Left forelimb (tissue), 1 donor: ENCODE measurements at regions not wholly inside any gene's neighbourhood (a gene's known extent, or its start where the extent isn't known, plus 50 kb on each side); places are given as distances from the start of the nearest gene placed in this dataset.

Experiments used
- DNase-seq: peaks from one replicate; pipeline ENCODE4 v3.0.0-alpha.2; 2018; ENCODE audit warnings: low spot score

- no peak for DNase-seq
These were observed 268.0 kb downstream of the BMP7 start for GRCh38 chr20:56998438-56998837.

- no peak for DNase-seq
These were observed 265.9 kb downstream of the BMP7 start for GRCh38 chr20:57000441-57000968.

GRCh38 chr20:57001126-57001767 lies 265.2 kb downstream of the BMP7 start:
- DNase-seq, result no peak

- DNase-seq, result no peak
These were observed 264.3 kb downstream of the BMP7 start for GRCh38 chr20:57002066-57002570.

GRCh38 chr20:57003012-57003411 lies 263.4 kb downstream of the BMP7 start:
- DNase-seq, result no peak

- no peak for DNase-seq
These were observed 262.0 kb downstream of the BMP7 start for GRCh38 chr20:57004416-57004815.

GRCh38 chr20:57004951-57005933 lies 261.2 kb downstream of the BMP7 start:
- DNase-seq, result no peak

- no peak for DNase-seq
These were observed 259.9 kb downstream of the BMP7 start for GRCh38 chr20:57006411-57007170.

GRCh38 chr20:57007171-57007540 lies 259.3 kb downstream of the BMP7 start:
- no peak for DNase-seq

- DNase-seq, result no peak
These were observed 258.2 kb downstream of the BMP7 start for GRCh38 chr20:57008217-57008616.

GRCh38 chr20:57009355-57009754 lies 257.1 kb downstream of the BMP7 start:
- no peak for DNase-seq

- no peak for DNase-seq
These were observed 256.7 kb downstream of the BMP7 start for GRCh38 chr20:57009775-57010174.

- DNase-seq, result no peak
These were observed 253.8 kb downstream of the BMP7 start for GRCh38 chr20:57012691-57013090.

- DNase-seq, result no peak
These were observed 253.2 kb downstream of the BMP7 start for GRCh38 chr20:57013217-57013616.

- no peak for DNase-seq
These were observed 252.7 kb downstream of the BMP7 start for GRCh38 chr20:57013741-57014140.

GRCh38 chr20:57020364-57020763 lies 246.1 kb downstream of the BMP7 start:
- no peak for DNase-seq

- DNase-seq, result no peak
These were observed 244.1 kb downstream of the BMP7 start for GRCh38 chr20:57022306-57022705.

- no peak for DNase-seq
These were observed 243.4 kb downstream of the BMP7 start for GRCh38 chr20:57023007-57023406.

GRCh38 chr20:57023997-57024396 lies 242.4 kb downstream of the BMP7 start:
- DNase-seq, result no peak

- no peak for DNase-seq
These were observed 241.6 kb downstream of the BMP7 start for GRCh38 chr20:57024849-57025248.

GRCh38 chr20:57025261-57025660 lies 241.2 kb downstream of the BMP7 start:
- DNase-seq, result no peak

- no peak for DNase-seq
These were observed 240.7 kb downstream of the BMP7 start for GRCh38 chr20:57025666-57026224.
